Transverse colon (tissue), 4 donors: ENCODE measurements at regions not wholly inside any gene's neighbourhood (a gene's known extent, or its start where the extent isn't known, plus 50 kb on each side); places are given as distances from the start of the nearest gene placed in this dataset.

ENCODE experiments used
- DNase-seq: peaks from one replicate; pipeline ENCODE4 v3.0.0-alpha.2; 2019
- H3K27ac ChIP-seq, 4 donors: fragments of 200-600 bp; sonication (generic); 2 replicates each; pipeline ENCODE4 v1.5.1; 2016 to 2018; ENCODE audit warnings: inconsistent platforms in 4 of 4
- H3K27me3 ChIP-seq: fragments of 200-600 bp; sonication (generic); 2 replicates; pipeline ENCODE4 v1.5.1; 2017; ENCODE audit warnings: inconsistent platforms
- H3K36me3 ChIP-seq, 4 donors: fragments of 200-600 bp; sonication (generic); 2 replicates each; pipeline ENCODE4 v1.5.1; 2017 to 2019; ENCODE audit warnings: inconsistent platforms in 4 of 4
- H3K4me1 ChIP-seq, 4 donors: fragments of 200-600 bp; sonication (generic); 2 replicates each; pipeline ENCODE4 v1.5.1; 2017 to 2020; ENCODE audit warnings: inconsistent platforms in 4 of 4
- H3K4me3 ChIP-seq, 4 donors: fragments of 200-600 bp; sonication (generic); 1 replicate in 1 of 4; 2 replicates in 3 of 4; pipeline versions ENCODE4 v1.5.1 to v1.6.1; 2017 to 2019; ENCODE audit warnings: inconsistent platforms in 4 of 4
- H3K9me3 ChIP-seq, 2 donors: fragments of 200-600 bp; sonication (generic); 2 replicates each; pipeline ENCODE4 v1.5.1; 2017 to 2019; ENCODE audit warnings: inconsistent platforms in 2 of 2
- CTCF ChIP-seq, 5 experiments: fragments of 200-600 bp in 3 of 5; fragments of 450-650 bp in 2 of 5; sonication (generic) in 3 of 5; IDR thresholded peaks; 1 replicate in 2 of 5; 2 replicates in 3 of 5; pipeline ENCODE4 v1.5.1; 2016 to 2017; ENCODE audit warnings: antibody characterized with exemption in 5 of 5, inconsistent platforms in 3 of 5, mild to moderate bottlenecking in 2 of 5, moderate library complexity in 1 of 5
- EP300 ChIP-seq: sonication (generic); formaldehyde crosslinking; IDR thresholded peaks from one replicate; pipeline ENCODE4 v1.6.1; 2017; ENCODE audit warnings: antibody characterized with exemption, low read depth
- POLR2A ChIP-seq: fragments of 450-650 bp; IDR thresholded peaks from one replicate; pipeline ENCODE4 v1.6.1; 2016; ENCODE audit warnings: antibody characterized with exemption, mild to moderate bottlenecking, moderate library complexity
- POLR2AphosphoS5 ChIP-seq, 3 donors: sonication (generic); formaldehyde crosslinking; IDR thresholded peaks; one replicate each; pipeline ENCODE4 v1.6.1; 2016; ENCODE audit warnings: antibody characterized with exemption in 3 of 3
- WGBS, 2 donors: methylation state at CpG; one replicate each; pipeline ENCODE4 v1.1.5; 2018; ENCODE audit warnings: low coverage in 1 of 2; 5-methylcytosine and 5-hydroxymethylcytosine counted together
- in situ Hi-C, 4 donors: fragments of 200-750 bp; cut with MboI; loops; one replicate each; pipeline versions ENCODE4 v1.15.0 to v1.15.1; 2017; ENCODE audit warnings: low sequenced_read_pairs in 3 of 4, low pct_ligation_motif_present in 1 of 4, low pct_unique_long_range_greater_than_20kb in 1 of 4
- intact Hi-C: fragments of 100-400 bp; cut with DNase I; formaldehyde crosslinking; loops from one replicate; pipeline ENCODE4 v1.15.1; 2023; ENCODE audit warnings: low total_unique reads

GRCh38 chr4:3386526-3386925, 55.2 kb upstream of the HGFAC start:
- no peak overlapping the region for H3K4me3 ChIP-seq
- intact Hi-C loops: no loop called here
- peak overlapping the region in 2 of 4 donors; percentile 38 to 72 for H3K27ac ChIP-seq
- no peak for DNase-seq
- H3K27me3 ChIP-seq: no peaks in the 10 kb centered on the region
- 75 to 83% methylated on average over 2 to 9 of the region's 9 CpGs for WGBS, 2 donors
- H3K36me3 ChIP-seq: no peaks in the 10 kb centered on the region
- no peaks in the 10 kb centered on the region for H3K9me3 ChIP-seq
- TF ChIP-seq POLR2AphosphoS5 (IDR thresholded peaks at IDR 0.05) (no peak), EP300 (no peak), CTCF (IDR thresholded peaks at IDR 0.05) (no peak), POLR2A (no peak)
- peaks cover 0 to 35% (median 16%) of the 10 kb centered on the region in 4 donors for H3K4me1 ChIP-seq
- in situ Hi-C loops: no loop called here

DNA sequence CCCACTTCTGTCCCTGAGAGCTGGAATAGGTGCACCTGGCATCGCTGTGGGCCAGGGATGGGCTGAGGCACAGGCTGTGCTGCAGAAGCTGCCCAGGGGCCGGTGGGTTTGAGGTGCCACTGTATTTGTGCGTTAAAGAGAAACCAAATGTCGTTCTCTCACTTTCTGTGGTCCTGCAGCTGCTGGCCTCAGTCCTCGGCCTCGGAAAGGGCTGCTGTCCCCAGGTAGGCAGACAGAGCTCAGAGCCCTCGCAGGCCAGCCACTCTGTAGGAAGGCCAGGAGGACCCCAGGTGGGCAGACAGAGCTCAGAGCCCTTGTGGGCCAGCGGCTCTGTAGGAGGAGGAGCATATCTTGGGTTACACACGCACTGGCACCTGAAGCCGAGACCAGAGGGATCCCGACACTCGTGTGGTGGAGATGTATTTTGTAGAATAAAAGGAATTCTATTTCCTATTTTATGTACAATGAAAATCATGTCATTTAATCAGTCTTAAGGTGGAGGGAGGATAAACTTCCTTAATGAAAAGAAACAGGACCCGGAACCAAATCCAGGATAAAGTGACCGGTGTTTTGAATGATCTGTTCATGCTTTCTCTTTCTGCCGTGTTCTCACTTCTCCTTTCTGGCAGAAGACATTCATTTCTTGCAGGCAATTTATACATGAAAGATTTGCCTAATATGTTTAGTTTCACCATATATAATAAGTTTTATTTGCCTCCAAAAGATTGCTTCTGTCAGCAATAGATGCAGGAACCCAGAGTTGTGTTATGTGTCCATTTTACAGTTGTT, 54.4 kb upstream of the HGFAC start:
- Histone ChIP-seq H3K4me3 (peak overlapping the region in 1 of 4 donors; percentile 7), H3K9me3 (no peaks in the 10 kb centered on the region), H3K4me1 (peaks cover 0 to 35% (median 16%) of the 10 kb centered on the region in 4 donors), H3K36me3 (no peaks in the 10 kb centered on the region), H3K27ac (peak overlapping the region; percentile 72 to 77 (median 74)), H3K27me3 (no peaks in the 10 kb centered on the region)
- 53 to 78% methylated on average over 4 to 15 of the region's 15 CpGs for WGBS, 2 donors
- DNase-seq: no peak
- TF ChIP-seq CTCF (IDR thresholded peaks at IDR 0.05) (no peak), POLR2A (no peak), POLR2AphosphoS5 (IDR thresholded peaks at IDR 0.05) (no peak), EP300 (no peak)
- intact Hi-C loops (no loop called here), in situ Hi-C loops (no loop called here)

DNA sequence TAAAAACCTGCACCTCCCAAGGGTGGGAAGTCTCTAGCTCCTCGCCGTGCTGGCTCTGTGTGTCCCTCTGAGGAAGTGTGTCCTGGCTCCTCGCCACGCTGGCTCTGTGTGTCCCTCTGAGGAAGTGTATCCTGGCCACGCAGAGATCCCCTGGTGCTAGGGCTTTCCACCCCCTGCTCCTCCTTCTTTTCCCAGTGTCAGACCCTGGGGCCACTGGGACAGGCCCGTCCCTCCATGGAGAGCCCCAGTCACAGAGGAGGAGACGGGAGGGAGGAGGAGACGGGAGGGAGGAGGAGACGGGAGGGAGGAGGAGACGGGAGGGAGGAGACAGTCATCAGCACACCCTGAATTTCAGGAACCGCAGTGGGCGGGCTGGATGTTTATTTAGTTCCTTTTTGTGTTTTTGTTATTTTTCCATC, 53.8 kb upstream of the HGFAC start:
- TF ChIP-seq CTCF (IDR thresholded peaks at IDR 0.05) (no peak), POLR2AphosphoS5 (IDR thresholded peaks at IDR 0.05) (peak in 2 of 3 donors; percentile 15 to 22)
- intact Hi-C loops: no loop called here
- in situ Hi-C loops: no loop called here
- Histone ChIP-seq H3K27me3 (no peaks in the 10 kb centered on the region), H3K4me1 (peaks cover 0 to 35% (median 16%) of the 10 kb centered on the region in 4 donors), H3K4me3 (peak overlapping the region in 2 of 4 donors; percentile 0 to 7), H3K9me3 (no peaks in the 10 kb centered on the region), H3K36me3 (no peaks in the 10 kb centered on the region), H3K27ac (peak overlapping the region; percentile 72 to 77 (median 74))
- DNase-seq: peak; percentile 74
- 34 to 47% methylated on average over 4 to 10 of the region's 12 CpGs for WGBS, 2 donors

DNA sequence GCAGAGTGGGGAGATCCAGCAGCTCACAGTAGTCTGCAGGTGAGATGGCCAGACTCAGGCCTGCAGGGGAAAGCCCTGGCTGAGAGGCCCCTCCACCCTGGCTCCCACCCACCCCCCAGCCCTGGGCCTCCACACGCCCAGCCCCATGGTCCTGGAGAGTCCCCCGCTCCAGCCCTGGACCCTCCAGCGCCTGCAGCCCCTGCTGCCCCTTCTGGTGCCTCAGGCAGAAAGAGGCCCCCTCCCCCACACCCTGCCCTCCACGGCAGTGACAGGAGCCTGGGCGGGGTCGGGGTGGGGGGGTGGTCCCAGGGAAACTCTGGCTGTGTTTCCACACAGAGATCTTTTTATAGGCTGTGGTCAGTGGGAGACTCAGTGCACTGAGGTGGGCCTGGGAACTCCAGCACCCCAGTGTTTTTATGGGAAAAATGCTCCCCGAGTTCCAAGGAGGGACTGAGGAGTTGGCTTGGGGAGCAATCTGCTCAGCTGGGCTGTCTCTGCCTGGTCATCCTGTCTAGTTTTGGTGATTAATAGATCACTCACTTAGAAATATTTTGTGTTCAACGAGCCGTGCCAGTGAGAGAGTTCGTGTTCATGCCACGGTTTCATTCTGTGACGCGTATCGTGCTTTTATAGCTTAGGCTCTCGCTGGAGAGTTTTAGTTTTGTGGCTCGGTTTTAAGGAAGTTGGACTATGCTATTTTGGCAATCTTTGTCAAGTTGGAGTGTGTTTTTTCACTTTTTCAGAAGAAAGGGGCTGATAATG, 53.1 kb upstream of the HGFAC start:
- peak overlapping the region; percentile 72 to 77 (median 74) for H3K27ac ChIP-seq
- DNase-seq: no peak
- intact Hi-C loops: no loop called here
- 29 to 62% methylated on average over 5 to 15 of the region's 16 CpGs for WGBS, 2 donors
- H3K36me3 ChIP-seq: no peaks in the 10 kb centered on the region
- TF ChIP-seq POLR2A (no peak), CTCF (IDR thresholded peaks at IDR 0.05) (no peak), EP300 (no peak), POLR2AphosphoS5 (IDR thresholded peaks at IDR 0.05) (peak in 1 of 3 donors; percentile 18)
- no peaks in the 10 kb centered on the region for H3K27me3 ChIP-seq
- in situ Hi-C loops: no loop called here
- H3K9me3 ChIP-seq: no peaks in the 10 kb centered on the region
- peak overlapping the region in 3 of 4 donors; percentile 0 to 25 (median 7) for H3K4me3 ChIP-seq
- H3K4me1 ChIP-seq: peaks cover 0 to 35% (median 16%) of the 10 kb centered on the region in 4 donors
